GM21367 (cell line): ENCODE measurements at regions not wholly inside any gene's neighbourhood (a gene's known extent, or its start where the extent isn't known, plus 50 kb on each side); places are given as distances from the start of the nearest gene placed in this dataset.

Source experiments
- ATAC-seq: cut with Tn5 transposase; IDR thresholded peaks from one replicate; pipeline ENCODE4 v1.9.1; 2021; ENCODE audit not compliant: unreplicated experiment

DNA sequence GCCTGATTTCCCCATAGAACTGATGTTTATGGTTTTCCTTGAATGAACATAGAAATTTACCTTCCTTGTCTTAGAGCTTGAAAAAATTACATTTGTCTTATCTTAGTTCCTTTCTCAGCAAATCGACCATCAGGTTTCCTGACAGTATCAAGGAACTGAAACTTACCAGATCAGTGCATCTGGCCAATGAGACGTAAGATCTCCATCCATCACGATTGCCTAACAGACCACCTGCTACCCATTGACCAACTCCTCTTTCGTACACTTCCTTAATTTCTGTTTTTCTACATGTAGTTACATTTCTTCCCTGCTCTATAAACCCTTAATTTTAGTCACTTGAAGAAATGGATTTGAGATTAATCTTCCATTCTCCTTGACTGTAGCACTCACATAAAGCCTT, 57.4 kb upstream of the TMPRSS15 start:
- ATAC-seq: peak; percentile 64

DNA sequence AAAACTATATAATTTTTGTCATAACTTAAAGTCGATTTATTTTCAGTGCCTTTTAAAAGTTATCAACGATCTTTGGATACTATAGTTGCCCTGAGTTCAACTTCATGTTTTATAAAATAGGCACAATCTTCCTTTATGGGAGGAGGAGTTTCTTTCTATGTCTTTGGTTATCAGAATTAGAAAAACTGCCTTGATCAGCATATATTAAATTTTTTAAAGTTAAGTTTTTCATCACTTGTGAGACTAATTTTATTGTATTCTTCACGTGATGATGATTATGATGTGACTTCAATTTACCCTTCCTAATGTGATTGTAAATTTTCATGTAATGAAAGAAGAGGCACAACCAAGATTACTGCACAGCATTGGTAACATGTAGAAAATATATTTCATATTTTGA, 58.2 kb upstream of the TMPRSS15 start:
- ATAC-seq: no peak

DNA sequence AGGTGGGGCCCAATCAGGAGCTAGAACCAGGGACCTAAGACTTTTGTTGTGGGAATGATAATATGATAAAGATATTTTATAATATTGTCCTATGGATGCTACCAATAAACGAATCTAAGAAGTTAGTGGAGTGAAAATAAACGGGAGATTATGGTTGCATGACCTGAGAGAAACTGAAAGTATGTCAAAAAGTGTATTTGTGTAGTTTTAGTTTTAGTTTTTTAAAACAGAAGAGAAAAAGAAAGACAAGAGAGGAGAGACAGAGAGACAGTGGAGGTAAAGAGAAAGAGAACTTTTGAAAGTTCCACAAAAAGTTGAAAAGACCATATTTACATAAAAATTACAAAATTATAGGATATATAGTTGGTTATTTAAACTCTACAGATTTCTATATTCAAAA, 64.1 kb upstream of the TMPRSS15 start:
- no peak for ATAC-seq

DNA sequence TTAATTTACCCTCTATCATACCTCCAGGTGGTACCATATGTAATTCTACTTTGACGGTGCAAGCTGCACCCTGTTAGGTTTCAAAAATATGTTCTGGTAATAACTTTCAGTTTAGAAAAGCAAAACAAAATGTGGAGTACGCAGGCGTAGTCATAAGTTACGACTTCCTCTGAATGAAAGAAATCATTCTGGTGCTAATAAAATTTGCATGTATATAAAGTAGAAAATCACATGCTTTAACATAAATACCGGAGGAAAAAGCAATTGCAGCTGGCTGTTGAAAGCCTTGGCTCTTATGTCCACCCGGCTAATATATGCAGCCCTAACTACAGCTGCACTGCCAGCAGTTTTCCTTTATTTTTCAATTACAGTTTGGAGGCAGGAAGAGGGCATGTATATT, 65.2 kb upstream of the TMPRSS15 start:
- peak; percentile 55 for ATAC-seq

DNA sequence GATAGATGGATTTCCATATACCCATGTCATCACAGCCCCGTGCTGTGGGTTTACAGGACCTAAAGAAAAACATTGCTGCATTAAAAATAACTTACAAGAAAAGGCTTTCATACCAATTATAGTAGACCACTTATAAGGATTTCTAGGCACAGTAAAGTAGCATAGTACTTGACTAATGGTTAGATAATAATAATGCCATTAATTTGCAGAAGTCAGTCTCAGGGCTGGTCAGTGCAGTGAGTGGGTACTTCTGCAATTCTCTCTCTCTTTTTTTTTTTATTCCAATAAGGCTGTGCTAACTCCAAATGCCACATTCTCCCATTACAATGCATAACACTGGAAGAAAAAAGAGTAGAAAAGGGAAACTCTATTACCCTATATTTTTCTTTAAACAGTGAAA, 73.1 kb upstream of the TMPRSS15 start:
- ATAC-seq: no peak

DNA sequence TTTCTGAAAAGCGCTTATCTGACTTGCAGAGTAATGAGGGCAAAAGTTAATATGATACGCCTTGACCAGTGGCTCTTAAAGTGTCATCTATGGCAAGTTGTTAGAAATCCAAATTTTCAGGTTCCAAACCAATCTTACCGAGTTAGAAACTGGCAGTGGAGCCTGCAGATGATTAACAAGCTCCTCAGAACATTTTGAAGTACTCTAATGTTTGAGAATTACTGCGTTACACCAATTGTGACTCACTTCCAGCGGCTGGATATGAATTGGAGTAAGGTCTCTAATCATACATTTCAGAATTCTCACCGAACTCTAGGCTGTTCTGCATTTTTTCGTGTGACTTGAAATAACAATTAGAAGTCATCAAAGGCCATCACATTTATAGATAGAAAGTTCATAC, 73.5 kb upstream of the TMPRSS15 start:
- no peak for ATAC-seq

DNA sequence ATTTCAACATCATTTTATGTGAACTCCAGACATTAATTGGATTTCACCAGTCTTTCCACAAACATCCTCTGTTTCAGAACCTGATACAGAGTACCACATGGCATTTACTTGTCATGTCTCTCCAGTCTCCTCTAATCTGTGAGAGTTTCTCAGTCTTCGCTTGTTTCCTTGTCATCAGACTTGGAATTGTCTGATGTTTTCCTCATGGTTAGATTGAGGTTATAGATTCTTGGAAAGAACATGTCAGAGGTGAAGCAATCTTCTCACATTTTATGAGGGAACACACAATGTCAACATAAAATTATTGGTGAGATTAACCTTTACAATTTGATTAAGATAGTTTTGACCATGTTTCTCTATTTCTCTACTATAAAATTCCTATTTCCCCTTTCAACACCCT, 74.9 kb upstream of the TMPRSS15 start:
- ATAC-seq: no peak

DNA sequence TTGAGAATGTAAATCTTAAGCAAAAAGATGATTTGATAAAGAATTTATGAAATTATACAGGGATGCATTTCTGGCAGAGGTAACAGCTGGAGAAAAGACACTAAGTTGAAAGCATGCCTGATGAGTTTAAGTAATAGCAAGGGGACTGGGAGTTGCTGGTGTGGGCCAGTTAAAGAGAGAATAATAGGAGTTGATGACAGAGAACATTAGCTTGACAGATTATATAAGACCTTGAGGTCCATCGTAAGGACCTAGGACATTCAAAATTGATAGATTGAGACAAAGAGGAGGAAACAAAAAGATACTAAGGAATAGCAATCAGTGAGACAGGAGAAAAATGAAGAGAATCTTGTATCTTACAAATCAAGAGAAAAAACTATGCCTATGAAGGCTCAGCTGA, 84.7 kb upstream of the TMPRSS15 start:
- ATAC-seq: no peak

DNA sequence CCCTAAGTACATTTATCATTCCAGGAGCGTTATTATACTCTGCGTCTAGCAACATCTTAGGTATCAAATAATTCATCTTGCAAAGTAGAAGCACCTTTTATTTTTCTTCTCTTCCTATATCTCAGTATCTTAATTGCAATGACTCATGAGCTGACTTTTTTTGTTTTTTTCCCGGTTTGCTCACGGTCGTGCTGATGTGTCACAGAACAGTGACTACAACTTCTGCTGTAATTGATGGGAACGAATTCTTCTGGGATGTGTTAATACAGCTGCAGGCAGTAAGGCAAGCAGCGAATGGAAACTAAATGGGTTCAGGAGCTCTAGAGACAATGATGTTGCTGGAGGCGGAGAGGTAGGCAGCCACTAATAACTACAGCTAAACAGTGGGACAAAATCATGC, 89.8 kb upstream of the TMPRSS15 start:
- ATAC-seq: no peak

DNA sequence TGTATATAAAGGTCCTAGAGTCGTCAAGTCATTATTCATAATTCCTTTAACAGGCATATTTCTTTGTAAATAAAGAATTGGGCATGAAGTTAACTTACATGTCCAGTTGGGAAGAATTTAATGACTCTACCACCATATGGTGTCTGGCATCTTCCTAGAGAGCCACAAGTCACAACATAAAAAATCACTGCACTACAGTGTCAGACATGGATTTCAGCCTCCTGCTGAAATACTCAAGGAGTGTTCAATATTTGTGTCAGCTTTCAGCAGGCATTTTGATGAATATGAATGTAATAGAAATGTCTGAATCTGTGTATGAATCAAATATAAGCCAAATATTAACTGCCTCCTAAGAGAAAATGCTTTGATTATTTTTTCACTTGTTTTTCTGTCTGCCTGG, 91.9 kb upstream of the TMPRSS15 start:
- ATAC-seq: no peak

DNA sequence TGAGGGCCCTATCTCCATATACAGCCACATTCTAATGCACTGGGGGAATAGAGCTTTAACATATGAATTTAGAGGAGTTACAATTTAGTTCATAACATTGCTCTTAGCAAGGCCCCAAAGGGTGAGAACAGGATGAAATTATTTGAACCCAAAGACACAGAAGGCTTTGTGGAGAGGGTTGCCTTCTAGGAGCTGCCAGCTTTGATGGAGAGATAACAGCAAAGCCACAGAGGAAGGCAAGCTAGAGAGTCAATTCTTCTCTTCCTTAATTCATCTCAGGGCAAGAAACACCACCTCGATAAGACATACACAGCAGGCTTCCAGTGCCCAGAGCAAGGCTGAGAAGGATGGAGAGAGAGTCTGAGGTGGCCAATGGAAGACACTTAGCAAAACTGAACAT, 94.8 kb upstream of the TMPRSS15 start:
- no peak for ATAC-seq

DNA sequence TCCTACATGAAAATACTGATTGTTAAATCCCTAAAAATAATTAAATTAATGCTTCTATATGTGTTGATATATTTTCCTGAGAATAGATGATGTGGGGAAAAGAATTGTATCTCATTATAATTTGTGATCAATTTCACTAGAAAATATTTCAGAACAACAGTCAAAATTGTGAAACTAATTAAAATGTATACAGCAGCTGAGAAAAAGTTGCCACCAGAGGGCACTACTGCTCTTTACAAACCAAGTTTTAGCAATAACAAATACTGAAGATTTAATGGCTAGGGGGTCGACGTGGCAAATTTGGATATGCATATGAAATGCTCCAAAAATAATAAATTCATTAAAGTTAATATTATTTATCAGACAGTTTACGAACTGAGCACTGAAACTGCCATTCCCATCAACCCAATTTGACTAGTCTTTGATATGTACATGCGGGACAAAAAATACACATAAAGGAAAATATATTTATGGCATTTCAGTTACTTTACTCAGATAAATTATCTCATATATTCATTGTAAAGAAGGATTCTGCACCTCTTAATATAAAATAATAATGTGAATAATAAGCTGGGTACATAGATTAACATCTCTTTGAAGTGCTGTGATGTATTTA, 96.3 kb upstream of the TMPRSS15 start:
- ATAC-seq: no peak

DNA sequence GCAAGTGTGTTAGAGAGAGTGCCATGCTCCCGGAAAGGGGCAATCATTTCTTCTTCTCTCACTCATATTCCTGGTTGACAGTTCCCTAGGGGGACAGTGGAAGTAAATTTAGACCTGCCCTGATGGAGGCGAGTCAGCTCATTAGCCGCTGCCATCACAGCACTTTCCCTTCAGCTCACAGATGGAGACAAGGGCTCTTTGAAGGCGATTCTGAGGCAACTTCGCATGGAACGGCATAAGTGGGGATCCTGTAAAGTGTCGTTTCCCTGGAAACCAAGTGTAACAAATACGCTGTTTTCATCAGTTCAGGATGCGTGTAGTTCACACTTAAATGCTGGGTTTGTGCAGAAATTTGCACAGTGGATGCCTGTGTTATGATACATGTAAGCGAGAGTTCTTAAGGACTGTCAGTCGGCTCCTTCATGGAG, 114.5 kb upstream of the TMPRSS15 start:
- ATAC-seq: no peak

DNA sequence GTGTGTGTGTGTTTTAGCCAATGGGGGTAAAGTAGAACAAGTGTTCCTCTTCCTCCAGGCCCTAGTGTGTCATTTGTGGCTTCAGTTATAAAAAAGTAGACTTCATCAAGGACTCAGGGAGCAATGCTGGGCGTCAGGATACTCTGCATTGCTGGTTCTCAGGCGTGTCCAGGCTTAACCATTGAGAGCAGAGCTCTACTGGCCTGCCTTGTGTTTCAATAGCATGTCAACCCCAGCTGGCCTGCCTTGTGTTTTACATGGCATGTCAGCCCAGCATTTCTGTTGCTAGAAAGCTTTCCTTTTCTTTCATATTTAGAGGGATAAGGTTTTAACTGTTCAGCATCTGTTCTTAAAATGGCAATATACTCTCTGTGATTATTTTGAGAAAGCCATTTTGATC, 117.6 kb upstream of the TMPRSS15 start:
- no peak for ATAC-seq

DNA sequence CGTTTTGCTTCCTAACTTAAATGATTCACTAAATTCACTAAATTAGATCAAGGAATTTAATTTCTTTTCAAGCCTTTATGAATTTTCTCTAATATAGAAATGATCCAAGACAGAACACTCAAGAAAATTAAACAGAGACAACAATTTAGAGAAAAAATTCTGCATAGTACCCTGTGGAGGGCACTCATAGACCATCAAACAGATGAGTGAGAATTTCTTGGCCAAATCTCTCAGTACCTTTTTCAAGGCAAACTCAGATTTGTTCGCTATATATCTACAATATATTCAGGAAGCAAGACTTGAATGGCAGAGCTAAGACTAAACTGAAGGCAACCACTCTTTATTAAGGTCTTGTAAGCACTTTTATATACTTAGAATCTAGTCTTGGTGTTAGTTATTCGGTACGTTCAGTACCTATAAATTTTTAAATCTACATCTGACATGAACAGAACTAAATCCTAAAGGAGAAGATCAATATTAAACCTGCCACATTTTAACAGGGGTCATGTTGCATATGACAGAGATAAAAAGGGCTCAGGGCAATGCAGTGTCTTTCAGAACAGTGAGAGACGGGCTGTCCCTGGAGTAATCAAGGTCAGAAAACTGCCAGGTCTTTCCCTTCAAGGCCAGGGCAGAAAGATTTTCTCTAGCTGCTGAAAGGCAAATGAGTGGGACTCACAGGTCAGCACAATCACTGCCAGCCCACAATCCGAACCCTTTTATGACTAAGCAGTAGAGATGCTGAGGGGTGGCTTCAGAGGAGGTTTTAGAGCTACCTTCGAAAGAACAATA, 118.8 kb upstream of the TMPRSS15 start:
- ATAC-seq: no peak

DNA sequence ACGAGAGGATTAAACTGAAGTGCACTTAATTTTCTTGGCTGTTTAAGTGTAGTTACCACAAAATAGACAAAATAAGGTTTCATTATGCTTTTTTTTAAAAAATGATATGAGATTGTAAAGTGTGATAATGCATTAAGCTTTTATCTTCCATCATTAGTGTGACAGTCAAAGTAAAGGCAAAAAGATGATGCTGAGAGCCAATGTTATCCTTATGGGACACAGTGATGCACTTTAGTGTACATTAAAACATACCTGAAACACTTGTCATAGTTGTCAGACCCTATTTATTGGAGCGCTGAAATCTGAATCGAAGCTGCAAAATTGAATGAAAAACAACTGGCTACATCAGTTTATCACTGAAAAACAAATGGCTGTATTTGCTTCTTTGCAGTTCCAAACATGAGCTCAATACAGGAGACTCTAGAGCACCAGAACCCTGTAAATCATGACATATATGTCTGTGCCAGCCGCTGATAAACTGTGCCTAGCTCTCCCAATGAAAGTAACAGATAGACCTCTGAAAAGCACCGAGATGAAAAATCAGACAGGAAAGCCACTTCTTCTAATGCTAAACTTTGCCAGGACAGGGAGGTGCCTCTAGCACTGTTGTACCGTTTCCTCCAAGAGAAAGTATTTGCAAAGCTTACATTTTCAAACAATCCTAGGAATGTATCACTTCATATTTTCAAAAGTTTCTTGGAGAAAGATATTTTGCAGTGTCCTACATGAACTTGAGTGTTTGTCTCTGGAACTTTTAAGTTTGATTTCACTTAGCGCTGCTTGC, 120.7 kb upstream of the TMPRSS15 start:
- ATAC-seq: no peak

DNA sequence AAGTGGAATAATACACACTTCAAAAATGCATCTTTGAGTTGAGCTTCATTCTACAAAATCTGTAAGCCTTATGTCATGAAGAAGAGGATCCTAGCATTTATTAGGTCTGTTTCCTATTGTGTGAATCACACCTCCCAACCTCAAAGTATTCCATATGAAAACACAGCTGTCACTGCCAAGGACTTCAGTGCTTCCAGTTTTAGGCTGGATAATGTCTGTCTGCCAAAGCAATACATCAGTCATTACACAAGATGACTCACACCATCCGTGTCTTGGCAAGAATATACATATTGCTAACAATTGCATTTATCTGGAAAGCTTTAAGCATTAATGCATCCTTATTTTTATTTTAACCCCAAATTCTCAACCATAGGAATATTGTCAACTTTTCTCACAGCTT, 125.7 kb upstream of the TMPRSS15 start:
- no peak for ATAC-seq

DNA sequence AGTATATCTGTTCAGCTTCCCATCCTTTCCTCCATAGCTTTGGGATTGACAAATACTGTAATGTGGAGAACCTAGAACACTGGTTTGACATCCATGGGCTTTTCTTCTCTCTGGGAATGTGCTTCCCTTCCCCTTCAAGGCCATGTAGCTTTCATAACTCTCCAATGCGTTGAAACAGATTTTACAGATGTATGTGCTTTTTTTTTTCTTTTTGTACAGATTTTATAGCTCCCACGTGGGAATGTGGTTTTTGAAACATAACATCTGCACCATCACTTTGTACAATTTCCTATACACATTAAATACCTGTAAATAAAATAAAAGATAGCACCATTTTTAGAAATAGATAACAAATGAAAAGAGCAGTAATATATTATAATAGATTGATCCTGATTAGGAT, 138.5 kb upstream of the TMPRSS15 start:
- ATAC-seq: no peak

DNA sequence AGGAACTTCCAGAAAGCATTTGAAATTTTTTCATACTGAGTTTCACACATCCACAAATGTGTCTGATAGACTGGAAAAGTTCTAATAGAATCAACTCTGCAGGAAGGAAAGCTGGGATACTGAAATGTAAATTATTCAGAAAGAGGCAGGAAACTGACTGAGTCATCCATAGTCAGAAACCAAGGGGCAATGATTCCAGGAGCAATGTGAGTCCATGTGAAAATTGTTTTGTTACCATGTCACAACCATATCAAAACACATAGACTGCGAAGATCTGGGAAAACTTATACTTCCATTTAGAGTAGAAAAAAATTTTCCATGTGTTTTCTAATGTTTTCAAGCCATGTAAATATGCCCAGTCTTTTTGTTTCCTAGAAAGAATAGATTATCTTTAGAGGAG, 142.3 kb upstream of the TMPRSS15 start:
- no peak for ATAC-seq

DNA sequence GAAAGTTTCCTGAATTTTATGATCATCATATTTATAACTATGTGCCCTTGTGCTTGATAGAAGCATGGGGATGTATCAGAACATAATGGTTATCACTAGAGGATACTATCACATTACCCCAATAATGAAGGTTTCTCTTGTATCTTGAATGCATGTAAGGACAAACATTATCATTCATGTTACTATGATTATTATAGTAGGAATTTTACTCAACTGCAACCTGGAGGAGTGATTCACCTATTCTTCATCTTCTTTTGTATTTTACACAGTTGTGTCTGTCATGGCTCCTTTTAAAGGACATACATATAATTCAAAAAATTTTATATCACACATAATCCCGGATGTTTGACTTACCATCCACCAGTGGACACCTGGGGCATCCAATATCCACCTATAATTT, 143.8 kb upstream of the TMPRSS15 start:
- no peak for ATAC-seq

DNA sequence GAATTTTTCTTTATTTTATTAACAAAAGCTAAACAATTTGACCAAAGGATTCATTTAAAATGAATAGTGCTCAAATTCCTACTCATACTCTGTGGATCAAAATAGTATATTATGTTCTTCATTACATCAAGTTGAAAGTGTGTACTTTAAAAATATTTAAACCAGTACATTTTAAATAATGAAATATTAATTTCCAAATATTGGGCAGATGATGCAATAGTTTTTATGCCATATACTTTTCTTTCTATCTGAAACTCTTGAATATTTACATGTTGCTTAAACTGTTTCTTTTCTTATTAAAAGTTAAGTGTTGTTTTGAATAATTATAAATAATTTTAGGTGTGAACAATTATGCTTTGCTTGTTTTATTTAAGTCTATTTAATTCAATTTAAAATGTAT, 144.7 kb upstream of the TMPRSS15 start:
- ATAC-seq: no peak
